ENCODE measurements at regions not wholly inside any gene's neighbourhood (a gene's known extent, or its start where the extent isn't known, plus 50 kb on each side); places are given as distances from the start of the nearest gene placed in this dataset.
"Not testable (repeated sequence)": the region's sequence is repeated elsewhere in the genome, so short reads cannot be mapped to it uniquely, and the experiment has no call there.

DNA sequence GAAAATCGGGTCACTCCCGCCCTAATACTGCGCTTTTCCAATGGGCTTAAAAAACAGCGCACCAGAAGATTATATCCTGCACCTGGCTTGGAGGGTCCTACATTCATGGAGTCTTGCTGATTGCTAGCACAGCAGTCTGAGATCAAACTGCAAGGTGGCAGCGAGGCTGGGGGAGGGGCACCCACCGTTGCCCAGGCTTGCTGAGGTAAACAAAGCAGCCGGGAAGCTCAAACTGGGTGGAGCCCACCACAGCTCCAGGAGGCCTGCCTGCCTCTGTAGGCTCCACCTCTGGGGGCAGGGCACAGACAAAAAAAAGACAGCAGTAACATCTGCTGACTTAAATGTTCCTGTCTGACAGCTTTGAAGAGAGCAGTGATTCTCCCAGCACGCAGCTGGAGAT is 150.6 kb upstream of the ANKFN1 start:
- not testable (repeated sequence) for DNase-seq (ENCODE audit: low spot score)

DNA sequence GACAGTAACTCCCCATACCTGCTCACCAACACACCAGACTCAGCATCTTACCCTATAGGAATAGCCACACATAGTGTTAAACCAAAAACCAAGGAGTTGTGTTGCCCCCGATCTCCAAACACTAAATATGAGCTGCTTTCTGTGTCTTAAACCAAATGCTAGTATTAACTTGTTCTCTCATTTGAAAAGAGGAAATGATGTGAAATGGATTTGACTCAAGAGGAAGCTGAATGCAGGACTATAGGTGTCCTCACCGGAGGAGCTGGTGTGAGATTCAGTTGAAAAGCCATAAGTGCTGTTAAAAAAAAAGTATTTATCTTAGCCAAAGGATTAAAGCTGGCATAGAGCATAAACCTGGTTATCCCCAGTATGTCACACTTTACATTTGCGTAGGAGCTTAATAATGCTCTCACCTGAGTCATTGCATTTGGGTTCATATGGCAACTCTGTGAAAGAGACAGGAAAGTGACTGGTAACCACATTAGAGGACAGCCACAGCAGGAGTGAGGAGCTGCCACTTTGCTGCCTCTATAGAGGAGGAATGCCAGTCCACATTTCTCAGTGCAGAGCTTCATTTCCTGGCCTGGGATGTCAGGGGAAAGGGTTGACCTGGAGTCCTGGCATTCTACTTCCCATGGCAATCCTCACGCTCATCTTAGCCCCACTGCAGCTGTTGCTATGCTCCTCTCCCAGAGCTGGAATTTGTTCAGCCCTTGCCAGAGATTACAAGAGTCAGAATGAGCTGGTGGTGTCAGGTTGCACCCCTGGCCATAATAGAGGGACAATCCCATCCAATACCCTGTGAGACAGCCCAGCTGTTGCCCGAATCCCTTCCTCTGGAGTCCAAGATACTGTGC is 143.3 kb upstream of the ANKFN1 start:
- DNase-seq (ENCODE audit: low spot score): no peak

DNA sequence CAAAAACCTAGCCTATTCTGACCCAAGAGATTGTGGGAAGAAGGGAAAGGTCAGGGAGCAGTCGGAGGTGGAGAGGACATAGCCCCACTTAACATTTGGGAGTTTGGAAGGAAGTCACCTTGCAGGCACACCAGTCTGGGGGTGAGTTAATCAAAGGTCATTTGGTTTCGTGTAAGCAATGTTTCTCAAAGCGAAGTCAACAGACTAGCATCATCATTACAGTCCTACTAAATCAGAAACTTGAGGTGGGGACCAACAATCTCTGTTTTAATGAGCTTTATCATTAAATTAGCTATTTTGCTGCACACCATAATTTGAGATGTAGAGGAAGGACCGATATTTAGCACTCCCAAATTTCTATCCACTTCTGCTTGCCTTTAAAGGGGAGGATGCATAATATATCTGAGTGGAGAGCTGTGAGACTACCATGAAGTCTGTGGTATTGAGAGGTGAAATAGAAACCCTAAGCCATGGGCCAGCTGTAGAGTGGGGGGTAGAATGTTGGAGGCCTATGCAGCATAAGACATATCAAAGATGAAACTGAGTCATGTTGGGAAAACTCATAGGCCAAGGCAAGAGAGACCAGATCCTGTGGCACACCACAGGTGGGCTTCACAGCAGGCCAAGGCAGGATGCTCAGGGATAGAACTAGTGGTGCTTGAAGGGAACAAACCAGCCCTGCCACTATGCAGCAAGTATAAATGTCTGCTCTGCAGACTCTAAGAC is 141.7 kb upstream of the ANKFN1 start:
- no peak for DNase-seq (ENCODE audit: low spot score)

DNA sequence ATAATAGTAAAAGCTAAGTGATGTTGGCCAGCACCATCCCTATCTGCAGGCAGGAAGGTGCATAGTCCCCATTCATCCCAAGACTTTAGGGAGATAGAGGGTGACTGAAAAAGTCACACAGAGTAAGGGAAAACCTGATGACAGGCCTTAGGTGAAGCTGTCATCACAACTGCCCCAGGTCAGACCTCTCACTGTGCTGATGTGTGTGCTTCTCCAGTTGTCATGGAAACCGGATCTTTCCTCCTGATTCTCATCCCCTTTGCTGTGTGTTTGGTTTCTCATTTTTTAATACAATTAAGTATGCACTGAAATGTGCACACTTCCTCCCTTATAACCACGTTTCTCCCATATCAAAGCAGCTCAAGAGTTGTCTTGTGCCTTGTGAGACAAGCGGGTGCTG is 135.1 kb upstream of the ANKFN1 start:
- DNase-seq (ENCODE audit: low spot score): no peak

DNA sequence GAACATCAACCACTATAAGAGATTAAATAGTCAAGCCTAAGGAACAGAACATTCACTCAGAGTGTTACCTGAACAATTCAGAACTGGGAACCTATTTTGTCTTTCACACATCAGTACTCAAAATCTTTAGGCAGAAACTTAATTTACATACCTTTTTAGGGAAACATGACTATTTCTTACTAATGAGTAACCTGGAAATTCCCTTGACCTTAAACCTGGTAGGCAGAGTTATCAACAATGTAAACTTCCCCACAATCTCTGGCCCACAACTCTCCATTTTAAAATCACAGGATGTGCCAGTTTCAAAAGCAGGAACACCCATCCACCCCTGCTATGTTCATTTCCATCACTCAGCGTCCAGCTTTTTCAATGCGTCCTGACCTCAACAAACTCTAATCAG is 132.9 kb upstream of the ANKFN1 start:
- DNase-seq (ENCODE audit: low spot score): no peak

DNA sequence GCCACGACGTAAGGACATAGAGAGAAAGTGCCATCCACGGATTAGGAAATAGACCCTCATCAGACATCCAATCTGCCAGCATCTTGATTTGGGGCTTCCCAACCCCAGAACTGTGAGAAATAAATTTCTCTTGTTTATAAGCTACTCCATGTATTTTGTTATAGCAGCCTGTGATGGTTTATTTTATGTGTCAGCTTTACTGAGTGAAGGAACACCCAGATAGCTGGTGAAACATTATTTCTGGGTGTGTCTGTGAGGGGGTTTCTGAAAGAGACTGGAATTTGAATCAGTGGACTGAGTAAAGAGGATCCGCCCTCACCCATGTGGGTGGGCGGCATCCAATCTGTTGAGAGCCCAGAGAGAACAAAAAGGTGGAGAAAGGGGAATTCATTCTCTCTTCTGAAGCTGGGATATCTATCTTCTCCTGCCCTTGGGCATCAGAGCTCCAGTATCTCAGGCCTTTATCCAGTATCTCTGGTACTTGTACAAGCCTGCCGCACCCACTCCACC is 131.5 kb upstream of the ANKFN1 start:
- no peak for DNase-seq (ENCODE audit: low spot score)

DNA sequence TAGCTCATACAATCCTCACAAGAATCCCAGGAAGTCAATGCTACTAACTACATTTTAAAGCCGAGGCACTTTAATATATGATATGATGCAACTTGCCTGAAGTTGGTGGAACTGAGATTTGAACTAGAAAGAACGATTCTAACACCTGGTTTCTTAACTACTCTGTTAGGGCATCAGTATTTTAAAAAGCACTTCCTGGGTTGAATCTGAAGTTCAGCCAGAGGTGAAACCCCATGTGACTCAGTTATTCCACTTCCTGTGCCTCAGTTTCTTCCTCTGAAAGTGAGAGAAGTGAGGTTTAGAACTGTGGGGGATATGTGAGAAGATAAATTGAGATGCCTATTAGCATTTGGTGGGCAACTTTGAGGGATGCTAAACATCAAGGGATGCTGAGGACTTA is 129.4 kb upstream of the ANKFN1 start:
- no peak for DNase-seq (ENCODE audit: low spot score)

DNA sequence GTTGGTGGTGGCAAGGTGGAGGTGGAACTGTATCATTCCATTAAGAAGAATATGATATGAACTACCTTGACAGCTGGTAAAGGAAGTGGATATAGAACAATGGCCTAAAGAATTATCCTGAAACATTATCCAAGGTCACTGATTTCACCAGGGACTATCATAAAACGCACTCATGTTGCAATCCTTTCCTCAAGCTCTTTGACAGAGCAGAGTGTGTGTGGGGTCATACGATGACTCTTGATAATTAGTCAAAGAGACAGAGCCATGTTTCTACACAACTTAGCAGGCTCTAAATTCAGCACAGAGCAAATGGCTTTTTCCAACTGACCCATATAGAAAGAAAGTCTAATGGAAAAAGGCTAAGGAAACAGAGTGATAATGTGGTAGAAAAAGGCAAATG is 126.4 kb upstream of the ANKFN1 start:
- DNase-seq (ENCODE audit: low spot score): no peak

DNA sequence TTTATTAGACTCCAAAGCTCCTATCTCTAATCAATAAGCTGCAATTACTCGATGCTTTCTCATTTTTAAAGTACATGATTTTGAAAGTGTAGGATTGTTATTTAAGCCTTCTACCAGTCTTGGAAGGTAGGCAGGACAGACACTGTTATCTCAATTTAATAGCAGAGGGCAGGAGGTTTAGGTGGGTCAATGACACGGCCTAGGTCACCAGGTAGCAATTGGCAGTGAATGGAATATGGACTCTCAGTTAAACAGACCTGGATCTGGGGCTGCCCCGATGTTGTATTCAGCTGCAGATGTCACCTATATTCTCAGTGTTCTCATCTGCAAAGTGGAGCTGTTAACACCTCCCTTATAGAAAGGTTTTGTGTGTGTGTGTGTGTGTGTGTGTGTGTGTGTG is 124.4 kb upstream of the ANKFN1 start:
- DNase-seq (ENCODE audit: low spot score): no peak

DNA sequence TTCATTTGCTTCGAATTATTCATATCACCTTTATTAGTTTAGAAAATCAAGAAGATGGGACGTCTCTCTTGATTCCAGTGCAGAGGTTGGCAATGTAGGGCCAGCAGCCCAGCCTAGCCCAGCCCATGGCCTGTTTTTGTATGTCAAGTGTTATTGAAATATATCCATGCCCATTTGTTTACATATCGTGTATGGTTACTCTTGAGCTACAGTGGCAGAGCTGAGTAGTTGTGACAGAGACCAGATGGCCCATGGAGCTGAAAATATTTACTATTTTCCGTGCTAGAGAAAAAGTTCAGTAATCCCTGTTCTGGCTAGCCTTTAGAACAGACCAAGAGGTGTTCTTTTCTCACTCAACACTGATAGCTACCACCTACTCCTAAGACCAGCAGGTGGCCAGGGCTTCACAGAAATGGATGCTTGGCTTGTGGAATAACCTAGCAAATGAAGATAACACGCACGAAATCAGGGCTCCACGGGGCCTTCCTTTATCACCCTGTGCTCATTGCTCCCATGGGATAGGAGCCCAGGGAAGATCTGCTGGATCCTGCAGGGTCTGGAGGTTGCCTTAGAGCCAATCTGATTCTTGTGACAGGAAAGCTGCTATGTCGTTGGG is 123.2 kb upstream of the ANKFN1 start:
- DNase-seq (ENCODE audit: low spot score): no peak

DNA sequence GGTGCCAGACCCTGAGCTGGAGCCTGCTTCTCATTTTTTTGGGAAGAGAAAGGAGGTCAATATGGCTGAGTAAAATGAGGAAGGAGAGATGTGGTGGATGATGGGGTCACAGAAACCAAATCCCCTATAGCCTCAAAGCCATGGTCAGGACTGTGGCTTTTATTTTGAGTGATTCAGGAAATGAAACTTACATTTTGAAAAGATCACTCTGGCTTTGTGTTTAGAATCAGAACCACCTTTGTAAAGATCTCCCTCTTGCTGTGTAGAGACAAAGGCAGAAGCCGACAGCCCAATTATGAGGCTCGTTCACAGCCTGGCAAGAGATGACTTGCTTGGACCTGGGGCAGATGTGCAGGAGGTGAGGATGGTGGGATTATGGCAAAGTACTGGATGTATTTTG is 121.6 kb upstream of the ANKFN1 start:
- no peak for DNase-seq (ENCODE audit: low spot score)

DNA sequence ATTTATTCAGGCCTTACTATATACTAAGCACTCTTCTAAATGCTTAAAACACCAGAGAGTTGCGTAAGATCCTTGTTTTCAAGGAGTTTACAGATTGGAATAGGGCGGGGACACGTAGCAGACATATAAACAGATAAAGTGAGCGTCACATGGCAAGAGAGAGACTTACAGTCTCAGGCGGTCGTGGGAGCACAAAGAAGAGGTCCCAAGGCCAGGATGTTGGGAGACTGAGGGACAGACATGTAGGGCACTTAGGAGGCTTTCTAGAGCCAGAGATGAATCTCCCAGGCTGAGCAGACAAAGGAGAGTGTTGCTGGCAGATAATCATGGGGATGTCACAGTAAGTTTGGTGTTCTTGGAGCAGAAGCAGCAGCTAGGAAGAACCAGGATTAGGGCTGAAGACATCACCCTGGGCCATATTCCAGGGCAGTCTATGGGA is 119.1 kb upstream of the ANKFN1 start:
- no peak for DNase-seq (ENCODE audit: low spot score)

DNA sequence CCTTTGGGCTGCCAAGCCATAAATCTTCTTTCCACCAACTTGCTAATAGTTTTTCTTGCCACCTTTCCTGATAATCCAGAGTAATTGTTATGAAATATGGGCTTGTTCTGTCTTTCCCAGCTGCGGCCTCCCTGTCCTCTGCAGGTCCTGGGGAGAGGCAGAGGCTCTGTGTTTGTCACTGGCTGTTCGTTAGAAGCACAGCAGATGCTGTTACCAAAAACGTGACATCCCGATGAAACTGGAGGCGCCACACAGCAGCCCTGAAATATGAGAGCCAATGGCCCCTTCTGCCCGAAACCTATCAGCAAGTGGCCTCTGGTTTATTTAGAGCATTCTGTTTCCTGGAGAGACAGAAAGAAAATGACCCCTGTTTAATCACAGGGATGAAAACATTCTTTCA is 115.1 kb upstream of the ANKFN1 start:
- no peak for DNase-seq (ENCODE audit: low spot score)

DNA sequence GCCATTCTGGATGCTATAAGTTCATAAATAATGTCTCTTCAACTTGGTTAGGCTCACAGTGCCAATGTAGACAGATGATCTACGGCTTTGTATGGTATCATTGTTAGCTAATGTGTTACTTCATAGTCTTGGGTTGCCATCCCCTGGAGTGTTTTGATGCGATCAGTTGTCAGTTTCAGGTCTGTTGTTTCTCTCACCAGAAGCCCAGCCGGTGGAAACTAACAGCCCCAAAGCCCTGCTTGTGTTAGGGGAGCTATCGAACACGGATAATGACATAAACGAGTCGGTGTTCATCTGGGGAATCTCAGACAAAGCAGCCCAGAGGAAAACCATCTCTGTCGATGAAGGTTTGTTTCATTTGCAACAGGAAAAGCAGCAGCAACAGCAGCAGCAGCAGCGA is 107.4 kb upstream of the ANKFN1 start:
- no peak for DNase-seq (ENCODE audit: low spot score)

DNA sequence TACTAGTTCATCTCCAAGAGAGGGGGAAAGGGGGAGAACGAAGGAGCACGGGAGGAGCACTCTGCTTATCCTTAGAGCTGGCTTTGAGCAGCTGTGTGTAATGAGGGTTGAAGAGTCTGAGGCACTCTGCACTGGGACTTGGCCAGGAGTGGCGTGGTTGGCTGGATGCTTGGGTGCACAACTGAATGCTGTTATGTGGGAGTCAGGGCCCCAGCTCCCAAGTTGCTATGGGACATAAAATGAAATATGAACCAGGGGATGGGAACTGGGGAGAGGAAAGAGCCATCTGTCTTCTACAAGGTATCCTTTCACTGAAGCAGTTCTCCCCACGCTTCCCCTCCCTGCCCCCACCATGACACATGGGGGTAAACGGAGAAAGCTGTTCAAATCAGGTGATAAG is 105.9 kb upstream of the ANKFN1 start:
- no peak for DNase-seq (ENCODE audit: low spot score)

DNA sequence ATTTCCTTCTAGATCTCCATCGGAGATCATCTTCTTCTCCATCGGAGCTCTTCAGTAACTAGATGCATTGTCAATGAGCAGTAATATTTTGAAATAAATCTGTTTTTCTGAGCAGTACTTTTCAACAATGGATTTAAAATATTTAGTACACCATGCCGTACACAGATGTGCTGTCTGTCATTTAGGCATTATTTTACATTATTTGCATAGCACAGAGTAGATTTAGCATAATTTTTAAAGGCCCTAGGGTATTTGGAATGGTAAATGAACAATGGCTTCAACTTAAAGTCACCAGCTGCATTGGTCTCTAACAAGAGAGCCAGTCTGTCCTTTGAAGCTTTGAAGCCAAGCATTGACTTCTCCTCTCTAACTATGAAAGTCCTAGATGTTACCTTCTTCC is 95.4 kb upstream of the ANKFN1 start:
- DNase-seq (ENCODE audit: low spot score): no peak

DNA sequence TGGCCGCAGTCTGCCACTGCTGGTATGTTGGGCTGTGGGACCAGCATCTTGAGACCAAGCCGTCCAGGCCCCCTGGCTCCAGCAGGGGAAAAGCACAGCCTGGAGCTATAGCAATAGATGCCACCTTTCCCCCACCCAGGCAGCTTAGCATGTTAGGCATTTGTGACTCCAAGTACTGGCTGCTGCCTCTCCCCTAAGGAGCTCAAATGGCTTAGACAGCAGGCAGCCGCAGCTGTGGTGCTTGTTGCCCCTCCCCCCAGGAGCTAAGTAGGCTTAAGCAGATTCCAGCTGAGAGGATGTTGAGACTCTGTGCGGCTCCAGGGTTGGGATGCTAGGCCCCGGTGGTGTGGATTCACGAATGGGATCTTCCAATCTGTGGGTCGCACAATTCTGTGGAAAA is 88.8 kb upstream of the ANKFN1 start:
- DNase-seq (ENCODE audit: low spot score): no peak

DNA sequence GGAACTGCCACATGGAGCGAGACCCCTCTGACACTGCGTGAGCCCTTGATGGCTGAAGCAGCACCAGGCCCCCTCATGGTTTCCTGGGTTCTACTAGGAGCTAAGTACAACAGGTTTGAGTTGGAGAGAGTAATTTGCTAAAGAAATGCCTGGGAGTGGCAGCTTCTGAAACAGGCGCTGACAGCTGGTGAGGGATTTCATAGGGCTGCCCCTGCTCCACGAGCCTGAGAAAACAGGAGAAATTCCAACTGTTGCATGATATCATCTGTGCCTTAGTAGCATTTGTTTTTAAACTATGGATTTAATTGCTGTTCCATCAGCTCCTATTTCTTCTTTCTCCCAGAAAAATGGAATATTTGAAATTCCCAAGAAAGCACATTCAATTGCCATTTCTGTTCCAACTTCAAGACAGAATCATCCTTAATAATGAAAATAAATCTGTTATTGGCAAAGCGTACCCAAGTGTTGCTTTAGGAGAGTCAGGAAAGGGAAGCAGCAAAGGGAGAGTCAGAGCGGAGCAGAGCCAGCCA is 78.8 kb upstream of the ANKFN1 start:
- no peak for DNase-seq (ENCODE audit: low spot score)

DNA sequence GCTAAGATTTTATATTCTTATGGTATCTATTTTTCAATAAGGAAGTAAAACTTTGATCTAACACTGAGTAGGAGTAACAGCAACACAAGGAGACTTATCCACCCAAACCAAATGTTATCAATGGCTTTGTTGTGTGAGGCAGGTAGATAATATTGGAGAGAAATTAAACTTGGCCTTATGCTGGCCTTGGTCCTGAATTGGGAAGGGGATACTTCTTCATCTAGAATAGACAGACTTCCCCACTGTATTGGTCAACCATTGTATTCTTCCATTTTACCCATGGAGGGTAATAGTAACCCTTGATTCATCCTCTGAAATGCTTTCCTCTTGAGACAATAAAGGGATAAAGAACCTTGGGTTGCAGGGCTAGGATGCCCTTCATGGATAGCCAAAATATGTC is 76.3 kb upstream of the ANKFN1 start:
- DNase-seq (ENCODE audit: low spot score): no peak

DNA sequence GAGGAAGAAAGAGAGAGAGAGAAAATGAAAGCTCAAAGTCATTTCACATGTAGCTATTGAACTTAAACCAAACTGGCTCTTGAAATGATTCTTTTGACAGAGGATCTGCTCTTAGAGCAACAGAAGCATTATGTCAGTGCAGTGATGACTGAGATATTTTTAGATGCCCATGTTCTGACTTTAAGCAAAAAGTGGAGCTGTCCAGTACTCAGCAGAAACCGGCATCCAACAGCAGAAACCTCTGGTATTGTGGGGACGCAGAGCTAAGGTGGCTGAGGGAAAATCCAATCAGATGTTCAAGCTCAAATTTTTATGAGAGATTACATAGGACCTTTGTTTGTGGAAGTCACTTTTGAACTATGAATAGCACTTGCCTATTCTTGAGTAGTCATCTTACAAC is 69.8 kb upstream of the ANKFN1 start:
- DNase-seq (ENCODE audit: low spot score): no peak

DNA sequence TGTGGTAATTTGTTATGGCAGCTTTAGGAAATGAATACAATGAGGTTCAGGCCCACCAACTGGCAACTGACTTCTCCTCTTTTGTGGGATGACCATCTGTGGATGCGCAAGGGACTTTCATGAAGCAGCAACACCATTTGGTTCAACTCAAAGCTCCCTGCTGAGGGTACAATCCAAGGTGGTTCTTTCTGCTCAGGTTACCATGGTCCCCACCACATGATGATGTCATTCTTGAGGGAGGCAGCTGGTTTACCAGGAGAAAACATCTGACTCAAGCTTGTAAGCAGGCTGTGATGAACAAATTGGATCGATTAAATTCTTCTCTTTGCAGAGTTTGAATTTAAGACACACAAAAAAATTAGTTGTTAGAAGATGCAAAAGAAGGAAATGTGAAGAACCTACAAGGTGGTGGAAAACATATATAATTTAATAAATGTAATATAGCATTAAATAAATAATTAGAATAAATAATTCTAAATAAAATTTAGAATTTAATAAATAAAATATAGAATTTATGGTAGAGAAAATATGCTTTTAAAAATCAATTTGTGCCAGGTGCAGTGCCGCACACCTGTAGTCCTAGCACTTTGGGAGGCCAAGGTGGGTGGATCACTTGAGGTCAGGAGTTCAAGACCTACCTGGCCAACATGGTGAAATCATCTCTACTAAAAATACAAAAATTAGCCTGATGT is 67.6 kb upstream of the ANKFN1 start:
- no peak for DNase-seq (ENCODE audit: low spot score)

DNA sequence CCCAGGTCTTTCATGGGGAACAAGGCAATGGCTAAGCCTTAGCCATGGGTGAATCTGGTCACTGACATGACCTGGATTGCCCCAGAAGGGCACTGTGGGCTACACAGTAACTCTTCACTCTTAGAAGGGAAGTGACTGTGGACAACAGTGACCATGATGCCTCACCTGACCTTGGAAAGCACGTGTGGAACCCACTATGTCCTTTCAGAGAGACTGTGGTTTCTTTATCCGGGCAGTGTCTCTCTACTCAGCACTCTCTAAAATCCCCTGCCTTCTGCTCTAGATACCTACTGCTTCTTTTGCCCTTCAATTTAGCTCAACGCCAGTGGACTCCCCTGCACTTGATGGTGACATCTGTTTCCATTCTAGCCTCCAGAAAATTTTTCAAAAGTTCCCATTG is 66.1 kb upstream of the ANKFN1 start:
- no peak for DNase-seq (ENCODE audit: low spot score)

All from pons (tissue), 1 donor.